ENCODE measurements at regions not wholly inside any gene's neighbourhood (a gene's known extent, or its start where the extent isn't known, plus 50 kb on each side); places are given as distances from the start of the nearest gene placed in this dataset.

DNA sequence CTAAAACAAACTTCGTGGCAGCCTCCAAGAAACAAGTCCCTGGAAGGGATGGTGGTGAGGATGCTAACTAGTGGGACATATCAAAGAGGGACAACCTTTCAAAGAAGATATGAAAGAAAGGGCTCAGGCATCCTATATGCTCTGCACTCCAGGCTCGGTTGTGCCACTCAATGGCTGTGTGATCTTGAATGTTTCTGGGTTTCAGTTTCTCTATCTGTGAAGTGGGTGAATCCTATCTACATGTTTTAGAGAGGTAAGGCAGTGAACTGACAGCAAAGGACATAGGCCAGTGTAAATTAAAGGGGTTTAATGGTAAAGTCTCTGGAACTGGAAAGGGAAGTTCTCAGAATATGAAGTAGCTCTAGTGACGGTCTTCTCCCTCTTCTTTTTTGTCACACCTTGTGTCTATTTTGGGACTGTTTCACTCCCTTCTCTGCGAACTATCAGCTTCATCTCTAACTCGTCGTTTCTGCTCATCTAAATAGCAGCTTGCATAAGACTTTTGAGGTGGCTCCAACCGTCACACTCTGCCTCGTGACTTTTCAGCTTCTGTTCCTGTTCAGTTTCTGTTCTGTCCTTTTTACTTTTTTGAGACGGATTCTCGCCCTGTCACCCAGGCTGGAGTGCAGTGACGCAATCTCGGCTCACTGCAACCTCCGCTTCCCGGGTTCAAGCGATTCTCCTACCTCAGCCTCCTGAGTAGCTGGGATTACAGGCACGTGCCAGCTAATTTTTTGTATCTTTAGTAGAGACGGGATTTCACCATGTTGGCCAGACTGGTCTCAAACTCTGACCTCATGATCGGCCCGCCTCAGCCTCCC lies 273.6 kb downstream of the SUDS3 start (continued):
- TF ChIP-seq, protein P1, sequence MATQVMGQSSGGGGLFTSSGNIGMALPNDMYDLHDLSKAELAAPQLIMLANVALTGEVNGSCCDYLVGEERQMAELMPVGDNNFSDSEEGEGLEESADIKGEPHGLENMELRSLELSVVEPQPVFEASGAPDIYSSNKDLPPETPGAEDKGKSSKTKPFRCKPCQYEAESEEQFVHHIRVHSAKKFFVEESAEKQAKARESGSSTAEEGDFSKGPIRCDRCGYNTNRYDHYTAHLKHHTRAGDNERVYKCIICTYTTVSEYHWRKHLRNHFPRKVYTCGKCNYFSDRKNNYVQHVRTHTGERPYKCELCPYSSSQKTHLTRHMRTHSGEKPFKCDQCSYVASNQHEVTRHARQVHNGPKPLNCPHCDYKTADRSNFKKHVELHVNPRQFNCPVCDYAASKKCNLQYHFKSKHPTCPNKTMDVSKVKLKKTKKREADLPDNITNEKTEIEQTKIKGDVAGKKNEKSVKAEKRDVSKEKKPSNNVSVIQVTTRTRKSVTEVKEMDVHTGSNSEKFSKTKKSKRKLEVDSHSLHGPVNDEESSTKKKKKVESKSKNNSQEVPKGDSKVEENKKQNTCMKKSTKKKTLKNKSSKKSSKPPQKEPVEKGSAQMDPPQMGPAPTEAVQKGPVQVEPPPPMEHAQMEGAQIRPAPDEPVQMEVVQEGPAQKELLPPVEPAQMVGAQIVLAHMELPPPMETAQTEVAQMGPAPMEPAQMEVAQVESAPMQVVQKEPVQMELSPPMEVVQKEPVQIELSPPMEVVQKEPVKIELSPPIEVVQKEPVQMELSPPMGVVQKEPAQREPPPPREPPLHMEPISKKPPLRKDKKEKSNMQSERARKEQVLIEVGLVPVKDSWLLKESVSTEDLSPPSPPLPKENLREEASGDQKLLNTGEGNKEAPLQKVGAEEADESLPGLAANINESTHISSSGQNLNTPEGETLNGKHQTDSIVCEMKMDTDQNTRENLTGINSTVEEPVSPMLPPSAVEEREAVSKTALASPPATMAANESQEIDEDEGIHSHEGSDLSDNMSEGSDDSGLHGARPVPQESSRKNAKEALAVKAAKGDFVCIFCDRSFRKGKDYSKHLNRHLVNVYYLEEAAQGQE (IDR thresholded peaks at IDR 0.05; ENCODE audit: unreplicated experiment): no peak
- no peak for TF ChIP-seq ZNF114 (CRISPR knock-in tag; IDR thresholded peaks at IDR 0.05)
- no peak for TF ChIP-seq JUNB (IDR thresholded peaks at IDR 0.05; ENCODE audit: unreplicated experiment)
- TF ChIP-seq ZNF331 (CRISPR knock-in tag; IDR thresholded peaks at IDR 0.05; ENCODE audit: low read depth): no peak

DNA sequence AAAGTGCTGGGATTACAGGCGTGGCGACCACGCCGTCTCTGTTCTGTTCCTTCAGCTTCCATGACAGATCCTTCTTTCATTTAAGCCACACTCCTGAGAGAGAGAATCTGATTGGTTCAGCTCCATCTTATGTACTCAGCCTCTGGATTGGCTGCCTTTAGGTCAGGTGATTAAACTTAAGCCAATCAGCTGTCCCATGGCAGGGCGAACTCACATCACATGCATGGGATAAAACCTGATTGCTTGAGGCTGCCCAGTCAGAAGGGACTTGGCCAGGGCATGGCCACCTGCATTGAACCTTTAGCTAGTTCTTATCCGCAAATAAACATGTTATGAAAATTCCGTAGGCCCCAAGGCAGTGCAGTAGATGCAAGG lies 274.2 kb downstream of the SUDS3 start:
- H3K9me2 ChIP-seq (ENCODE audit: insufficient read depth): peaks cover 11% of the 10 kb centered on the region
- H3F3A ChIP-seq (replicated peaks; ENCODE audit: low read depth): no peaks in the 10 kb centered on the region
- 0 out of 2 replicates have a peak, but pooled peaks cover 3% of the 10 kb centered on the region for H3K4me1 ChIP-seq (ENCODE audit: insufficient read depth)
- no peaks in the 10 kb centered on the region for H3K36me3 ChIP-seq (ENCODE audit: insufficient read depth)
- Mint-ChIP-seq H3K4me3 (no peak overlapping the region), H3K36me3 (ENCODE audit: low read depth) (no peaks in the 10 kb centered on the region), H3K27ac (no peak overlapping the region), H3K27me3 (ENCODE audit: insufficient read depth, low read depth, poor library complexity) (no peaks in the 10 kb centered on the region), H3K4me1 (no peaks in the 10 kb centered on the region), H3K9me3 (no peaks in the 10 kb centered on the region; the same call in 2 of the 3 replicates)
- no peaks in the 10 kb centered on the region for H3K27me3 ChIP-seq (ENCODE audit: insufficient read depth)
- no peak for TF ChIP-seq CREB1 (CRISPR knock-in tag; IDR thresholded peaks at IDR 0.05; ENCODE audit: low read depth)
- TF ChIP-seq ZNF331 (CRISPR knock-in tag; IDR thresholded peaks at IDR 0.05; ENCODE audit: low read depth): no peak
- no peak for TF ChIP-seq EZH2 (IDR thresholded peaks at IDR 0.05; ENCODE audit: low read depth, unreplicated experiment)
- no peak for TF ChIP-seq EZH2phosphoT487 (IDR thresholded peaks at IDR 0.05; ENCODE audit: unreplicated experiment)
- TF ChIP-seq, protein P2, sequence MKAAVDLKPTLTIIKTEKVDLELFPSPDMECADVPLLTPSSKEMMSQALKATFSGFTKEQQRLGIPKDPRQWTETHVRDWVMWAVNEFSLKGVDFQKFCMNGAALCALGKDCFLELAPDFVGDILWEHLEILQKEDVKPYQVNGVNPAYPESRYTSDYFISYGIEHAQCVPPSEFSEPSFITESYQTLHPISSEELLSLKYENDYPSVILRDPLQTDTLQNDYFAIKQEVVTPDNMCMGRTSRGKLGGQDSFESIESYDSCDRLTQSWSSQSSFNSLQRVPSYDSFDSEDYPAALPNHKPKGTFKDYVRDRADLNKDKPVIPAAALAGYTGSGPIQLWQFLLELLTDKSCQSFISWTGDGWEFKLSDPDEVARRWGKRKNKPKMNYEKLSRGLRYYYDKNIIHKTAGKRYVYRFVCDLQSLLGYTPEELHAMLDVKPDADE (IDR thresholded peaks at IDR 0.05): no peak
- TF ChIP-seq STAT1 (IDR thresholded peaks at IDR 0.05; ENCODE audit: unreplicated experiment): no peak
- no peak for TF ChIP-seq ZNF114 (CRISPR knock-in tag; IDR thresholded peaks at IDR 0.05)
- no peak for TF ChIP-seq NANOG (IDR thresholded peaks at IDR 0.05; ENCODE audit: borderline replicate concordance)
- no peak for TF ChIP-seq ZNF462 (CRISPR knock-in tag; IDR thresholded peaks at IDR 0.05)
- no peak for TF ChIP-seq POLR2AphosphoS5 (IDR thresholded peaks at IDR 0.05; ENCODE audit: low read depth)
- H3K27ac ChIP-seq (ENCODE audit: low read depth): no peak overlapping the region
- no peak overlapping the region for H3K4me3 ChIP-seq
- ATAC-seq (no peak), DNase-seq (ENCODE audit: low spot score) (no peak)
- H3K79me2 ChIP-seq (replicated peaks; ENCODE audit: insufficient read depth): no peaks in the 10 kb centered on the region
- H3K4me2 ChIP-seq: no peak overlapping the region
- H4K20me1 ChIP-seq (replicated peaks; ENCODE audit: insufficient read depth): no peaks in the 10 kb centered on the region
- no peak overlapping the region for H2AFZ ChIP-seq

Measured in GM23338 (cell line).